ENCODE measurements at regions not wholly inside any gene's neighbourhood (a gene's known extent, or its start where the extent isn't known, plus 50 kb on each side); places are given as distances from the start of the nearest gene placed in this dataset.

DNA sequence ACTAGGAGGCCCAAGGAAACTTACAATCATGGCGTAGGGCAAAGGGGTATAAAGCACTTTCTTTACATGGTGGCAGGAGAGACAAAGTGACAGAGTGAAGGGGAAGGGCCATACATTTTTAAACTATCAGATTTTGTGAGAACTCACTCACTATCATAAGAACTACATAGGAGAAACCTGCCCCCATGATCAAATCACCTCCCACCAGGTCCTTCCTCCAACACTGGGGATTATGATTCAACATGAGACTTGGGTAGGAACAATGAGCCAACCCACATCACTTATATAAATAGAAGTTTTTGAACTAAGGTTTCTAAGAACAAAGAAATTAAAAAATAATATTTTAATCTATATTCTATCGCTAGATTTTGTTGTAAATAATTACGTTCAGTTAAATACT lies 460.3 kb upstream of the TYRP1 start:
- no peak for TF ChIP-seq CTCF (conservative IDR thresholded peaks at IDR 0.05)
- TF ChIP-seq EZH2 (IDR thresholded peaks at IDR 0.05; ENCODE audit: low read depth) = no peak

Measured in PC-9 (cell line).